GM12875 (cell line): ENCODE measurements at regions not wholly inside any gene's neighbourhood (a gene's known extent, or its start where the extent isn't known, plus 50 kb on each side); places are given as distances from the start of the nearest gene placed in this dataset.

ENCODE experiments used
- H3K4me3 ChIP-seq: one replicate; pipeline ENCODE4 v1.5.1; 2011; ENCODE audit warnings: low read depth, low read length, control low read depth
- CTCF ChIP-seq: IDR thresholded peaks from 2 replicates; pipeline ENCODE4 v1.5.1; 2011; ENCODE audit warnings: low read depth, mild to moderate bottlenecking, control low read depth, inconsistent platforms, low read length, moderate library complexity, borderline replicate concordance; ENCODE audit not compliant: insufficient read depth

GRCh38 chr7:156050636-156051569 is 238.6 kb upstream of the SHH start:
- no peak for TF ChIP-seq CTCF
- H3K4me3 ChIP-seq, result no peak overlapping the region

GRCh38 chr7:156049366-156049765 is 237.1 kb upstream of the SHH start:
- no peak for TF ChIP-seq CTCF
- H3K4me3 ChIP-seq, result no peak overlapping the region

GRCh38 chr7:156046031-156046560 is 233.8 kb upstream of the SHH start:
- H3K4me3 ChIP-seq, result no peak overlapping the region
- no peak for TF ChIP-seq CTCF

- TF ChIP-seq CTCF, result no peak
- H3K4me3 ChIP-seq, result no peak overlapping the region
Observed at GRCh38 chr7:156043416-156044178, 231.3 kb upstream of the SHH start.

- TF ChIP-seq CTCF, result no peak
- no peak overlapping the region for H3K4me3 ChIP-seq
Observed at GRCh38 chr7:156041398-156041797, 229.1 kb upstream of the SHH start.

GRCh38 chr7:156039971-156040677 is 227.9 kb upstream of the SHH start:
- TF ChIP-seq CTCF, result no peak
- no peak overlapping the region for H3K4me3 ChIP-seq
